ENCODE measurements at regions not wholly inside any gene's neighbourhood (a gene's known extent, or its start where the extent isn't known, plus 50 kb on each side); places are given as distances from the start of the nearest gene placed in this dataset.

- TF ChIP-seq ETV6 (IDR thresholded peaks at IDR 0.05; ENCODE audit: borderline replicate concordance in 1 of 2, low read depth in 2 of 2, low read length in 1 of 2) (no peak), ETV6 (CRISPR knock-in tag; IDR thresholded peaks at IDR 0.05; ENCODE audit: borderline replicate concordance) (no peak), ZNF583 (CRISPR knock-in tag; IDR thresholded peaks at IDR 0.05) (no peak)
Measured at GRCh38 chr4:141391293-141391692, 170.6 kb downstream of the ZNF330 start (continued).

GRCh38 chr4:141391771-141392170 lies 171.1 kb downstream of the ZNF330 start:
- Histone ChIP-seq H4K20me1 (replicated peaks; ENCODE audit: control insufficient read depth, insufficient read depth, low read length) (no peaks in the 10 kb centered on the region), H3K9me3 (replicated peaks; ENCODE audit: control insufficient read depth, insufficient read depth, low read depth, low read length) (no peaks in the 10 kb centered on the region), H3K9ac (ENCODE audit: insufficient read depth in 1 of 2, low read depth in 2 of 2, low read length in 2 of 2) (no peak overlapping the region), H3K4me2 (ENCODE audit: insufficient read depth, low read length) (no peak overlapping the region), H3K36me3 (ENCODE audit: control insufficient read depth, insufficient read depth, low read length) (no peaks in the 10 kb centered on the region), H3K79me2 (ENCODE audit: control insufficient read depth, insufficient read depth, low read length) (no peaks in the 10 kb centered on the region), H3K9me1 (ENCODE audit: control insufficient read depth, insufficient read depth, low read length) (no peaks in the 10 kb centered on the region), H3K27me3 (ENCODE audit: control insufficient read depth in 2 of 2, insufficient read depth in 2 of 2, low read length in 2 of 2) (no peaks in the 10 kb centered on the region), H3K4me1 (replicated peaks in 1 of 2; ENCODE audit: control insufficient read depth in 2 of 2, insufficient read depth in 2 of 2, low read length in 2 of 2) (no peaks in the 10 kb centered on the region), H2AFZ (ENCODE audit: low read depth, low read length) (no peak overlapping the region), H3K4me3 (no peak overlapping the region), H3K27ac (ENCODE audit: extremely low read depth, low read depth, low read length) (no peak overlapping the region)
- TF ChIP-seq TRIM25 (IDR thresholded peaks at IDR 0.05; ENCODE audit: borderline replicate concordance) (no peak), U2AF2 (optimal IDR thresholded peaks at IDR 0.05; ENCODE audit: low read depth, low read length) (no peak), CREB1 (IDR thresholded peaks at IDR 0.05) (no peak), CREB1 (CRISPR knock-in tag; IDR thresholded peaks at IDR 0.05) (no peak), ERF (CRISPR knock-in tag; IDR thresholded peaks at IDR 0.05) (no peak), C11orf30 (IDR thresholded peaks at IDR 0.05; ENCODE audit: low read depth) (no peak), ETV1 (tag; conservative IDR thresholded peaks at IDR 0.05; ENCODE audit: low read depth) (no peak), NRF1 (conservative IDR thresholded peaks at IDR 0.05 in 1 of 2, IDR thresholded peaks at IDR 0.05 in 1 of 2) (no peak), DIDO1 (tag; IDR thresholded peaks at IDR 0.05; ENCODE audit: low read depth) (no peak), ZEB2 (IDR thresholded peaks at IDR 0.05) (no peak), TAF9B (IDR thresholded peaks at IDR 0.05; ENCODE audit: partially characterized antibody) (no peak), TCFL5 (CRISPR knock-in tag; conservative IDR thresholded peaks at IDR 0.05) (no peak), SMARCA4 (IDR thresholded peaks at IDR 0.05) (no peak), POLR2AphosphoS2 (IDR thresholded peaks at IDR 0.05; ENCODE audit: low read length) (no peak), PTTG1 (tag; IDR thresholded peaks at IDR 0.05; ENCODE audit: low read depth) (no peak), KHSRP (IDR thresholded peaks at IDR 0.05) (no peak)
- FAIRE-seq (no peak), DNase-seq (ENCODE audit: extremely low read depth in 1 of 4, low spot score in 3 of 4) (no peak), ATAC-seq (no peak)
- in situ Hi-C loops (cut with MboI) (no loop called here), intact Hi-C loops (cut with micrococcal nuclease) (no loop called here)
- no TSS peak for BruUV-seq (replicated peaks)
- ChIA-PET CTCF (ENCODE audit: low intra/inter-chr PET ratio) (no interaction called here), POLR2A (no interaction called here)
- 4% methylated on average over 2 of the region's 3 CpGs for WGBS (ENCODE audit: insufficient coverage, low coverage, missing lambda C conversion rate)
